H9 (cell line): ENCODE measurements at regions not wholly inside any gene's neighbourhood (a gene's known extent, or its start where the extent isn't known, plus 50 kb on each side); places are given as distances from the start of the nearest gene placed in this dataset.
"Not testable (repeated sequence)": the region's sequence is repeated elsewhere in the genome, so short reads cannot be mapped to it uniquely, and the experiment has no call there.

Experiments
- DNase-seq: peaks from one replicate; pipeline ENCODE4 v3.0.0-alpha.2; 2017
- H2AFZ ChIP-seq: one replicate; pipeline ENCODE4 v1.6.1; 2013; ENCODE audit warnings: mild to moderate bottlenecking, low read length, control low read depth, moderate library complexity
- H2AK5ac ChIP-seq: 2 replicates; pipeline ENCODE4 v1.6.1; 2013; ENCODE audit warnings: low read length, control low read depth, mixed read lengths; ENCODE audit not compliant: insufficient read length
- H2BK120ac ChIP-seq: one replicate; pipeline ENCODE4 v1.6.1; 2013; ENCODE audit warnings: low read depth, mild to moderate bottlenecking, low read length, control low read depth, inconsistent platforms; ENCODE audit not compliant: poor library complexity, severe bottlenecking
- H2BK12ac ChIP-seq: 2 replicates; pipeline ENCODE4 v1.6.1; 2013; ENCODE audit warnings: low read length, control low read depth, mixed read lengths, low read depth; ENCODE audit not compliant: insufficient read length
- H2BK15ac ChIP-seq: 2 replicates; pipeline ENCODE4 v1.6.1; 2013; ENCODE audit warnings: low read depth, low read length, control low read depth
- H2BK20ac ChIP-seq: one replicate; pipeline ENCODE4 v1.6.1; 2013; ENCODE audit warnings: low read depth, mild to moderate bottlenecking, low read length, control low read depth, inconsistent platforms; ENCODE audit not compliant: poor library complexity, severe bottlenecking
- H2BK5ac ChIP-seq: 2 replicates; pipeline ENCODE4 v1.6.1; 2013; ENCODE audit warnings: low read length, control low read depth, mixed read lengths; ENCODE audit not compliant: insufficient read length
- H3K14ac ChIP-seq: 2 replicates; pipeline ENCODE4 v1.6.1; 2013; ENCODE audit warnings: low read length, control low read depth; ENCODE audit not compliant: insufficient read depth
- H3K18ac ChIP-seq: 2 replicates; pipeline ENCODE4 v1.6.1; 2013; ENCODE audit warnings: low read depth, mild to moderate bottlenecking, mixed read lengths, low read length, control low read depth; ENCODE audit not compliant: insufficient read length
- H3K23ac ChIP-seq: 2 replicates; pipeline ENCODE4 v1.6.1; 2013; ENCODE audit warnings: low read length, control low read depth, mixed read lengths, low read depth; ENCODE audit not compliant: insufficient read length
- H3K23me2 ChIP-seq: 2 replicates; pipeline ENCODE4 v1.6.1; 2013; ENCODE audit warnings: low read depth, mild to moderate bottlenecking, mixed read lengths, low read length, control low read depth; ENCODE audit not compliant: insufficient read length, poor library complexity, severe bottlenecking
- H3K27ac ChIP-seq: 2 replicates; pipeline ENCODE4 v1.5.1; 2013; ENCODE audit warnings: low read length, control low read depth, mixed read lengths, low read depth; ENCODE audit not compliant: insufficient read length
- H3K27me3 ChIP-seq: 2 replicates; pipeline ENCODE4 v1.6.1; 2013; ENCODE audit warnings: low read length, control low read depth, inconsistent platforms; ENCODE audit not compliant: insufficient read depth
- H3K4ac ChIP-seq: 2 replicates; pipeline ENCODE4 v1.6.1; 2013; ENCODE audit warnings: low read depth, mild to moderate bottlenecking, control low read depth, inconsistent platforms, low read length, moderate library complexity
- H3K4me1 ChIP-seq: 2 replicates; pipeline ENCODE4 v1.6.1; 2013; ENCODE audit warnings: low read length, control low read depth, inconsistent platforms; ENCODE audit not compliant: insufficient read depth
- H3K4me2 ChIP-seq: 2 replicates; pipeline ENCODE4 v1.6.1; 2013; ENCODE audit warnings: low read length, control low read depth, mixed read lengths; ENCODE audit not compliant: insufficient read length, insufficient read depth
- H3K56ac ChIP-seq: 2 replicates; pipeline ENCODE4 v1.6.1; 2013; ENCODE audit warnings: low read depth, mild to moderate bottlenecking, mixed read lengths, low read length, control low read depth; ENCODE audit not compliant: insufficient read length
- H3K79me1 ChIP-seq: 2 replicates; pipeline ENCODE4 v1.6.1; 2013; ENCODE audit warnings: low read depth, mild to moderate bottlenecking, moderate library complexity, low read length, control low read depth, inconsistent platforms; ENCODE audit not compliant: insufficient read depth, poor library complexity, severe bottlenecking
- H3K79me2 ChIP-seq: 2 replicates; pipeline ENCODE4 v1.6.1; 2013; ENCODE audit warnings: low read length, control low read depth, inconsistent platforms; ENCODE audit not compliant: insufficient read depth
- H3K9ac ChIP-seq: 2 replicates; pipeline ENCODE4 v1.6.1; 2013; ENCODE audit warnings: low read length, control low read depth, mixed read lengths; ENCODE audit not compliant: insufficient read length; ENCODE audit errors: extremely low read depth
- H3K9me3 ChIP-seq: one replicate; pipeline ENCODE4 v1.6.1; 2013; ENCODE audit warnings: low read depth, low read length, inconsistent platforms; ENCODE audit not compliant: control insufficient read depth
- H3T11ph ChIP-seq: one replicate; pipeline ENCODE4 v1.6.1; 2013; ENCODE audit warnings: mild to moderate bottlenecking, low read length, control low read depth, inconsistent platforms
- H4K20me1 ChIP-seq: one replicate; pipeline ENCODE4 v1.6.1; 2013; ENCODE audit not compliant: control insufficient read depth, insufficient read length, insufficient read depth
- H4K5ac ChIP-seq: 2 replicates; pipeline ENCODE4 v1.6.1; 2013; ENCODE audit warnings: low read depth, mild to moderate bottlenecking, mixed read lengths, low read length, control low read depth; ENCODE audit not compliant: insufficient read length
- H4K8ac ChIP-seq: replicated peaks from 2 replicates; pipeline ENCODE4 v1.6.1; 2013; ENCODE audit warnings: low read length, control low read depth, mixed read lengths, low read depth; ENCODE audit not compliant: insufficient read length
- H4K91ac ChIP-seq: 2 replicates; pipeline ENCODE4 v1.6.1; 2013; ENCODE audit warnings: low read depth, mild to moderate bottlenecking, moderate library complexity, mixed read lengths, low read length, control low read depth; ENCODE audit not compliant: insufficient read length
- H3K27ac Mint-ChIP-seq, 3 experiments: 2 replicates in 2 of 3; 3 replicates in 1 of 3; pipeline ENCODE4 v1.8.0; 2020 to 2021; ENCODE audit warnings: mixed read lengths in 3 of 3, mild to moderate bottlenecking in 1 of 3, moderate library complexity in 1 of 3
- H3K27me3 Mint-ChIP-seq: 2 replicates; pipeline ENCODE4 v1.8.0; 2021; ENCODE audit warnings: low read depth, mild to moderate bottlenecking, moderate library complexity, mixed read lengths
- H3K36me3 Mint-ChIP-seq, 3 experiments: 2 replicates in 2 of 3; 3 replicates in 1 of 3; pipeline ENCODE4 v1.8.0; 2020 to 2021; ENCODE audit warnings: low read depth in 3 of 3, mixed read lengths in 3 of 3; ENCODE audit not compliant: insufficient read depth in 1 of 3
- H3K4me1 Mint-ChIP-seq, 2 experiments: 2 replicates each; pipeline ENCODE4 v1.8.0; 2020; ENCODE audit warnings: mixed read lengths in 2 of 2
- H3K4me3 Mint-ChIP-seq, 2 experiments: 2 replicates in 1 of 2; 3 replicates in 1 of 2; pipeline ENCODE4 v1.8.0; 2020 to 2021; ENCODE audit warnings: mild to moderate bottlenecking in 2 of 2, mixed read lengths in 2 of 2, moderate library complexity in 1 of 2
- H3K9me3 Mint-ChIP-seq, 2 experiments: 2 replicates in 1 of 2; 3 replicates in 1 of 2; pipeline ENCODE4 v1.8.0; 2020; ENCODE audit warnings: mild to moderate bottlenecking in 2 of 2, mixed read lengths in 2 of 2, moderate library complexity in 1 of 2
- WGBS: extraction: QIAGEN DNeasy Blood & Tissue Kit; methylation state at CpG from one replicate; pipeline ENCODE4 v1.1.7; 2013; ENCODE audit warnings: missing lambda C conversion rate, low lambda C conversion rate, mixed read lengths; ENCODE audit not compliant: insufficient read length; ENCODE audit errors: extremely low coverage; 5-methylcytosine and 5-hydroxymethylcytosine counted together

DNA sequence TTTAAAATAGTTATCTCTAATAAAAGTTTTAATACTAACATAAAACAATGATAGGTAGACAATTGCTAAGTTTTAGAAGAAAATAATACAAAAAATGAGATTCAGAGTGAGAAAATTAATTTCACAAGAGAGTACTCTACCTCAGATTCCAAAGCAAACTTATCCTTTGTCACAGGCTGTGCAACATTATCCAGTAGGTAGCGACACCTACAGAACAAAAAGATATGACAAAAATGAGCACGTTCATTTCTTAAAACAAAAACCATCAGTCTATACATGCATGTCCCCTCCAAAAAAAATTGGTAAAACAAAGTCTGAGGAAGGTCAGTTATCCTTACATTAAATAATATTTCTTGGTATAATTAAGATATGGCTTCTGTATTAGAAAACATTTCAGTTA lies 275.2 kb downstream of the TP53TG3F start:
- not testable (repeated sequence) for H2BK5ac ChIP-seq, H3K4ac ChIP-seq, H3K23ac ChIP-seq, H3K27ac Mint-ChIP-seq, H4K5ac ChIP-seq, H3K9me3 ChIP-seq, H4K91ac ChIP-seq, H3K4me1 Mint-ChIP-seq, H3K79me1 ChIP-seq, H3K9ac ChIP-seq, H3K18ac ChIP-seq, H2AK5ac ChIP-seq, H2BK20ac ChIP-seq, H3K4me1 ChIP-seq, H3K4me2 ChIP-seq, H3K36me3 Mint-ChIP-seq, H3K23me2 ChIP-seq, H3T11ph ChIP-seq, H3K14ac ChIP-seq, H2BK12ac ChIP-seq, H4K8ac ChIP-seq, H3K27me3 ChIP-seq, H2AFZ ChIP-seq, H3K56ac ChIP-seq, H2BK15ac ChIP-seq, H3K27ac ChIP-seq, H3K27me3 Mint-ChIP-seq, H2BK120ac ChIP-seq, H3K4me3 Mint-ChIP-seq, H3K79me2 ChIP-seq, DNase-seq, H4K20me1 ChIP-seq
- WGBS, result no CpG with 5 or more reads among the region's 2 CpGs
- H3K9me3 Mint-ChIP-seq, result peaks cover 17 to 27% of the 10 kb centered on the region in 2 experiments

DNA sequence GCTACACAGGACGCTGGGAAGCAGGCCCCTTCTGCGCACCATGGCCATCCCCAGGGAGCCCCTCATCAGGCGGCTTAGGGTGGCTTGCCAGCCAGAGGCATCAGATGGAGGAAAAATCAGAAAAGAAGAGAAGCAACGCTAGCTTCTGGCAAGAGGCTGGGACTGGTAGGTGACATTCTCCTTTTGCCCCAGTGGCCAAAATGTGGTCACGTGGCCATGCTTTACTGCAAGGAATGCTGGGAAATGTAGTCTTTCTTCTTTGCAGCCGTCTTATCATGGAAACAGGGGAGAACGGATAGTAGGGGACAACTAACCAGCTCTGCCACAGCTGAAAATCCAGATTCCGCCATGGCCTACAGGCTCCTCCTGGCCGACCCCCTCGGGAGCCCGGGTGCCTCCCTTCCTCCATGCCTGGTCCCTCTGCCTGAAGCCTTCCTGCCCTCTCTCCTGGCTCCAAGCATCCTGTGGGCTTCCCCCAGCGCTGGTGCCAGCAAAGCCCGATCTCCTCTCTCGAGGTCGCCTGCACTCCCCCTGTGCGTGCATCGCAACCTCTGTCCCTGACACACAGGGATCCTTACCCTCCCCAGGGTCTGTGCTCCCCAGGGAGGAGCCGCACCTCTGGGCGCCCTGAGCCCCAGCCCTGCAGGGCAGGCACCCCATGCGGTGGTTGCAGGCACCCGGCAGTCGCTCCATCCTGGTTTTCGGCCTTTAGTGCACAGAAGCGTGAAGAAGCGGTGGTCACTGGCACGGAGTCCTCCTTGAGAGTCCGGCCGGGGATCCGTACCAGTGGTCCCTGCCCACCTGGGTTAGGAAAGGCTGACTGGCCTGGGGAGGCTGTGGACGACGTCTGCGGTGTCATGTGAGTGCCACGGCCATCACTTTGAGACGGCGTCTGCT lies 307.7 kb downstream of the TP53TG3F start:
- not testable (repeated sequence) for DNase-seq, H3K9me3 ChIP-seq, H2AFZ ChIP-seq, H2BK20ac ChIP-seq, H3K56ac ChIP-seq, H3T11ph ChIP-seq, H4K8ac ChIP-seq, H3K18ac ChIP-seq, H3K79me1 ChIP-seq, H3K4me1 Mint-ChIP-seq, H3K79me2 ChIP-seq, H3K27ac ChIP-seq, H3K23me2 ChIP-seq, H3K4me3 Mint-ChIP-seq, H4K5ac ChIP-seq, H2BK12ac ChIP-seq, H3K4ac ChIP-seq, H4K20me1 ChIP-seq, H3K27ac Mint-ChIP-seq, H2BK15ac ChIP-seq, H3K23ac ChIP-seq, H2AK5ac ChIP-seq, H3K9ac ChIP-seq, H3K27me3 ChIP-seq, H2BK5ac ChIP-seq, H3K4me2 ChIP-seq, H3K14ac ChIP-seq, H2BK120ac ChIP-seq, H4K91ac ChIP-seq, H3K27me3 Mint-ChIP-seq, H3K36me3 Mint-ChIP-seq, H3K4me1 ChIP-seq
- H3K9me3 Mint-ChIP-seq, result peaks cover 12 to 24% of the 10 kb centered on the region in 2 experiments
- WGBS, result no CpG with 5 or more reads among the region's 35 CpGs
